Lower leg skin (tissue), 4 donors: ENCODE measurements at regions not wholly inside any gene's neighbourhood (a gene's known extent, or its start where the extent isn't known, plus 50 kb on each side); places are given as distances from the start of the nearest gene placed in this dataset.

Experiments
- DNase-seq, 2 donors: peaks; one replicate each; pipeline ENCODE4 v3.0.0-alpha.2; 2019; ENCODE audit warnings: low spot score in 2 of 2
- H3K4me3 ChIP-seq: fragments of 200-600 bp; sonication (generic); 2 replicates; pipeline ENCODE4 v1.5.1; 2017; ENCODE audit warnings: mild to moderate bottlenecking, low read depth; ENCODE audit not compliant: poor library complexity, severe bottlenecking
- CTCF ChIP-seq, 3 donors: fragments of 450-650 bp; IDR thresholded peaks; one replicate each; pipeline ENCODE4 v1.5.1; 2016; ENCODE audit warnings: antibody characterized with exemption in 3 of 3, mild to moderate bottlenecking in 3 of 3, moderate library complexity in 2 of 3
- POLR2A ChIP-seq, 2 donors: fragments of 450-650 bp; IDR thresholded peaks; one replicate each; pipeline ENCODE4 v1.6.1; 2016 to 2017; ENCODE audit warnings: antibody characterized with exemption in 2 of 2, mild to moderate bottlenecking in 1 of 2, moderate library complexity in 1 of 2
- WGBS, 2 donors: methylation state at CpG; one replicate each; pipeline ENCODE4 v1.1.5; 2018; 5-methylcytosine and 5-hydroxymethylcytosine counted together
- intact Hi-C: fragments of 100-400 bp; cut with DNase I; formaldehyde crosslinking; loops from one replicate; pipeline ENCODE4 v1.15.0; 2023; ENCODE audit warnings: low total_unique reads

GRCh38 chr16:73558219-73558618 lies 510.3 kb upstream of the ZFHX3 start:
- intact Hi-C loops: no loop called here
- DNase-seq: no peak
- H3K4me3 ChIP-seq: no peak overlapping the region
- TF ChIP-seq CTCF (IDR thresholded peaks at IDR 0.05): no peak
- no peak for TF ChIP-seq POLR2A (IDR thresholded peaks at IDR 0.05)
- 72 to 85% methylated on average over 7 of the region's 7 CpGs for WGBS, 2 donors

- TF ChIP-seq CTCF (IDR thresholded peaks at IDR 0.05) (no peak), POLR2A (IDR thresholded peaks at IDR 0.05) (no peak)
Observed at GRCh38 chr16:73553941-73554660, 506.2 kb upstream of the ZFHX3 start.

GRCh38 chr16:73549984-73550631 lies 502.2 kb upstream of the ZFHX3 start:
- 87% methylated on average over 19 of the region's 19 CpGs for WGBS, 2 donors
- H3K4me3 ChIP-seq: no peak overlapping the region
- TF ChIP-seq CTCF (IDR thresholded peaks at IDR 0.05): no peak
- intact Hi-C loops: no loop called here
- DNase-seq: no peak

More at GRCh38 chr16:73553941-73554660, 506.2 kb upstream of the ZFHX3 start:
- no peak for DNase-seq
- no peak overlapping the region for H3K4me3 ChIP-seq
- 41% methylated on average over 10 of the region's 10 CpGs for WGBS, 2 donors
- intact Hi-C loops: no loop called here

GRCh38 chr16:73547552-73548403 lies 499.9 kb upstream of the ZFHX3 start:
- intact Hi-C loops: no loop called here
- no peak overlapping the region for H3K4me3 ChIP-seq
- WGBS, 2 donors: 55 to 58% methylated on average over 9 of the region's 9 CpGs
- no peak for TF ChIP-seq CTCF (IDR thresholded peaks at IDR 0.05)
- TF ChIP-seq POLR2A (IDR thresholded peaks at IDR 0.05): no peak
- DNase-seq: no peak

- intact Hi-C loops: no loop called here
Observed at GRCh38 chr16:73546341-73546845, 498.5 kb upstream of the ZFHX3 start.

More at GRCh38 chr16:73546341-73546845, 498.5 kb upstream of the ZFHX3 start:
- TF ChIP-seq CTCF (IDR thresholded peaks at IDR 0.05) (no peak), POLR2A (IDR thresholded peaks at IDR 0.05) (no peak)
- no peak overlapping the region for H3K4me3 ChIP-seq
- WGBS, 2 donors: 14 to 16% methylated on average over 11 of the region's 11 CpGs
- no peak for DNase-seq
